ENCODE measurements at regions not wholly inside any gene's neighbourhood (a gene's known extent, or its start where the extent isn't known, plus 50 kb on each side); places are given as distances from the start of the nearest gene placed in this dataset.
A peak's percentile ranks its signal among the peaks of the same experiment; 100 is the strongest.

- peak; percentile 57 for DNase-seq (ENCODE audit: low read depth)
These were observed 53.3 kb downstream of the C7orf25 start for GRCh38 chr7:42858570-42858969.

GRCh38 chr7:42856605-42856987, 55.3 kb downstream of the C7orf25 start:
- DNase-seq (ENCODE audit: low read depth): no peak

GRCh38 chr7:42854571-42855118, 57.2 kb downstream of the C7orf25 start:
- DNase-seq (ENCODE audit: low read depth): no peak

GRCh38 chr7:42852531-42852930, 59.3 kb downstream of the C7orf25 start:
- DNase-seq (ENCODE audit: low read depth): no peak

- peak; percentile 16 for DNase-seq (ENCODE audit: low read depth)
These were observed 68.6 kb downstream of the C7orf25 start for GRCh38 chr7:42843205-42843800.

GRCh38 chr7:42834676-42835075, 77.2 kb downstream of the C7orf25 start:
- no peak for DNase-seq (ENCODE audit: low read depth)

- DNase-seq (ENCODE audit: low read depth): no peak
These were observed 78.5 kb downstream of the C7orf25 start for GRCh38 chr7:42833411-42833810.

GRCh38 chr7:42832667-42833066, 79.2 kb downstream of the C7orf25 start:
- no peak for DNase-seq (ENCODE audit: low read depth)

- peak; percentile 40 for DNase-seq (ENCODE audit: low read depth)
These were observed 80.0 kb downstream of the C7orf25 start for GRCh38 chr7:42831718-42832522.

GRCh38 chr7:42831006-42831717, 80.7 kb downstream of the C7orf25 start:
- DNase-seq (ENCODE audit: low read depth): no peak

- DNase-seq (ENCODE audit: low read depth): no peak
These were observed 99.1 kb downstream of the C7orf25 start for GRCh38 chr7:42812779-42813178.

- DNase-seq (ENCODE audit: low read depth): no peak
These were observed 106.3 kb downstream of the C7orf25 start for GRCh38 chr7:42805601-42806000.

- no peak for DNase-seq (ENCODE audit: low read depth)
These were observed 117.2 kb downstream of the C7orf25 start for GRCh38 chr7:42794673-42795072.

GRCh38 chr7:42792841-42793240, 119.0 kb downstream of the C7orf25 start:
- no peak for DNase-seq (ENCODE audit: low read depth)

GRCh38 chr7:42790196-42790595, 121.7 kb downstream of the C7orf25 start:
- DNase-seq (ENCODE audit: low read depth): no peak

GRCh38 chr7:42774436-42774835, 137.4 kb downstream of the C7orf25 start:
- DNase-seq (ENCODE audit: low read depth): no peak

GRCh38 chr7:42770114-42770513, 141.8 kb downstream of the C7orf25 start:
- DNase-seq (ENCODE audit: low read depth): no peak

GRCh38 chr7:42768045-42768444, 143.8 kb downstream of the C7orf25 start:
- DNase-seq (ENCODE audit: low read depth): no peak

GRCh38 chr7:42766782-42767423, 145.0 kb downstream of the C7orf25 start:
- DNase-seq (ENCODE audit: low read depth): no peak

GRCh38 chr7:42765931-42766330, 145.9 kb downstream of the C7orf25 start:
- DNase-seq (ENCODE audit: low read depth): no peak

GRCh38 chr7:42763137-42763551, 148.7 kb downstream of the C7orf25 start:
- no peak for DNase-seq (ENCODE audit: low read depth)

- no peak for DNase-seq (ENCODE audit: low read depth)
These were observed 150.4 kb downstream of the C7orf25 start for GRCh38 chr7:42761486-42761885.
